Ovary (tissue), 3 donors: ENCODE measurements at regions not wholly inside any gene's neighbourhood (a gene's known extent, or its start where the extent isn't known, plus 50 kb on each side); places are given as distances from the start of the nearest gene placed in this dataset.

Source experiments
- CTCF ChIP-seq, 3 donors: fragments of 450-650 bp in 2 of 3; fragments of 200-600 bp in 1 of 3; IDR thresholded peaks; one replicate each; pipeline versions ENCODE4 v1.5.1 to v1.8.0; 2016 to 2022; ENCODE audit warnings: antibody characterized with exemption in 3 of 3, mild to moderate bottlenecking in 1 of 3
- EP300 ChIP-seq: sonication (generic); formaldehyde crosslinking; IDR thresholded peaks from one replicate; pipeline ENCODE4 v1.6.1; 2017; ENCODE audit warnings: antibody characterized with exemption
- donor health status: DM: no; HTN: no; CAD: no.

DNA sequence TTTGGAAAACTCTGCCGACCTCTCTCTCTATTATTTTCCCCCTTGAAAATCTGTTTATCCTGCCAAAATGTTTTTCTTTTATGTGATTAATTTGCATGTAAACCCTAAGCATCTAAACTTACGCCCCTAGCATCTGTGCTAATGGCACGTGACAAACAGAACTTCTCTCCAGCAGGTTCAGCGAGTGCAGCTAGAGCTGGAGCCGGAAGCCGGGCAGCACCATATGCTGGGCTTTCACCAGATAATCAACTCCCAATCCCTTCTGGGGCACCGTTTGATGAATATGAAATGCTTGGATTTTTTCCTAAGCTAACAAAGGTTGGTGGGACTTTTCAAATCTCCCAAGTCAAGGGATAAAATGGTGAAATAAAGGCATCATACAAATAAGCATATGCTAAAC, 667.5 kb upstream of the TMEM132C start:
- TF ChIP-seq CTCF (IDR thresholded peaks at IDR 0.05) = no peak
- TF ChIP-seq EP300 = no peak
